GM12891 (cell line): ENCODE measurements at regions not wholly inside any gene's neighbourhood (a gene's known extent, or its start where the extent isn't known, plus 50 kb on each side); places are given as distances from the start of the nearest gene placed in this dataset.

Experiments used
- POLR2A ChIP-seq: IDR thresholded peaks from 2 replicates; pipeline ENCODE4 v1.6.1; 2011; ENCODE audit warnings: low read depth, low read length, control low read depth
- POLR2AphosphoS5 ChIP-seq: IDR thresholded peaks from 2 replicates; pipeline ENCODE4 v1.6.1; 2011; ENCODE audit warnings: low read depth, low read length, control low read depth
- SPI1 ChIP-seq: IDR thresholded peaks from 2 replicates; pipeline ENCODE4 v1.6.1; 2011; ENCODE audit warnings: low read depth, low read length, control low read depth

GRCh38 chr2:174660984-174661675, 63.5 kb upstream of the WIPF1 start:
- TF ChIP-seq POLR2A (no peak), POLR2AphosphoS5 (no peak), SPI1 (no peak)
